T47D (cell line): ENCODE measurements at regions not wholly inside any gene's neighbourhood (a gene's known extent, or its start where the extent isn't known, plus 50 kb on each side); places are given as distances from the start of the nearest gene placed in this dataset.

Experiments used
- DNase-seq, 2 experiments: peaks; one replicate each; pipeline versions ENCODE4 v3.0.0 to v3.0.0-alpha.2; 2011 to 2012; ENCODE audit warnings: low read depth in 1 of 2, low spot score in 1 of 2
- JUND ChIP-seq: IDR thresholded peaks from 2 replicates; pipeline ENCODE4 v1.6.1; 2012; ENCODE audit warnings: low read depth
- in situ Hi-C: cut with HindIII; loops from 2 replicates; pipeline ENCODE4 v1.10.0; 2016; ENCODE audit warnings: low sequenced_read_pairs, low pct_unique_long_range_greater_than_20kb

- in situ Hi-C loops = no loop called here
- no peak for TF ChIP-seq JUND
- DNase-seq = no peak
These were observed 458.5 kb downstream of the MAT2B start for GRCh38 chr5:163963881-163964280.

- no peak for DNase-seq
- no peak for TF ChIP-seq JUND
- in situ Hi-C loops = no loop called here
These were observed 459.3 kb downstream of the MAT2B start for GRCh38 chr5:163964671-163965070.

- no peak for TF ChIP-seq JUND
- in situ Hi-C loops = no loop called here
These were observed 461.8 kb downstream of the MAT2B start for GRCh38 chr5:163967268-163967667.

DNA sequence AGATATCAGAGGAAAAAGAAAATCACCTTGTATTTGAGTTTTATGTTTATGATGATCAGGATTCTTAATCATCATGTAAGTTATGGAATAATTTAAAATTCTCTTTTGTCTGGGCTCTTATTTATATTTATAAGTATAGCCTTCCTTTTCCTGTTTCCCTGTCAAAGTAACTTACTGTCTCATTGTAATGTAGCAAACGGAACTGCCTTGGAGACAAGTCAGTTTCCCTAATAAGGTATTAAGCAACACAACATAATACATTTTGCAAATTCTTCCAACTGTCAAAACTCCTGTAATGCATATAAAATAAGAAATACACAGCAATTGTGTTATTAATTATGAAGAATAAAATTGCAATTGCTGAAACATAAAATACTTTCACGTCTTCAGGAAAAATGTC, 463.2 kb downstream of the MAT2B start:
- no peak for DNase-seq
- in situ Hi-C loops = no loop called here
- no peak for TF ChIP-seq JUND

More at GRCh38 chr5:163967268-163967667, 461.8 kb downstream of the MAT2B start:
- DNase-seq = no peak

GRCh38 chr5:163976696-163977095, 471.3 kb downstream of the MAT2B start:
- no peak for DNase-seq
- in situ Hi-C loops = no loop called here
- TF ChIP-seq JUND = no peak

- no peak for TF ChIP-seq JUND
- peak in 1 of 2 experiments; percentile 51 for DNase-seq
- in situ Hi-C loops = no loop called here
These were observed 473.5 kb downstream of the MAT2B start for GRCh38 chr5:163978897-163979296.

- in situ Hi-C loops = no loop called here
- no peak for DNase-seq
- TF ChIP-seq JUND = no peak
These were observed 483.1 kb downstream of the MAT2B start for GRCh38 chr5:163988566-163988965.

DNA sequence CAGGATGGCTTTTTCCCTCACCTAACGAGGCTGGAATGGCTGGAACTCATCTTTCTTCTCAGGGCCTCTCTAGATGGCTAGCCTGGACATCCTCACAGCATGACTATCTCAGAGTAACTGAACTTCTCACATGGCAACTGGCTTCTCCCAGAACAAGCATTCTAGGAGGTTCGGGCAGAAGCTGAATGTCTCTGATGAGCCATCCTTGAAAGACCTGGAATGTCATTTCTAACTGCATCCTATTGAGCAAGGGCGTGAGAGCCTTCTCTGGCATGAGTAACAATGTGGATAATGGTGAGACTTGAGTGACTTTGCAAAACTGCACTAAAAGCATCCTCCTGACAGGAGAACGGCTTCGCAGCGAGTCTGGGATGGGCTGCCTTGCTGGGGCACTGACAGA, 487.7 kb downstream of the MAT2B start:
- no peak for TF ChIP-seq JUND
- no peak for DNase-seq
- in situ Hi-C loops = no loop called here

DNA sequence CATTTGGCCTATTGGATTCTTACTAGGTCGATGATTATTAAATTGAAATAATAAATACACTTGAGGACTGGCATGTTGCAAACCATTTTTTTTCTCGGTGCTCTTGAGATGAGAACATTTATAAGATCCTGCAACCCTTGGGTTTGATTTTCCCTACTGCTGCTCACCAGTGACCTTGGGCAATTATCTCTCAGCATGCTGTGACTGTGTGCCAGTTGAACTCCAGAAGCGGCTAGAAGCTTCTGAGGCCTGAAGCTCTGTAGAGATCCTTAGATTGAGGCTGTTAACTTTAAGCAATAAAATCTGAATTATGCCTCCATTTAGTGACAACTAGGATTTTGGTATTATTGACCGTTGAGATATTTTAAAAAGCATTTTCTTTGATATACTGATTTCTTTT, 489.8 kb downstream of the MAT2B start:
- TF ChIP-seq JUND = no peak
- no peak for DNase-seq
- in situ Hi-C loops = no loop called here

DNA sequence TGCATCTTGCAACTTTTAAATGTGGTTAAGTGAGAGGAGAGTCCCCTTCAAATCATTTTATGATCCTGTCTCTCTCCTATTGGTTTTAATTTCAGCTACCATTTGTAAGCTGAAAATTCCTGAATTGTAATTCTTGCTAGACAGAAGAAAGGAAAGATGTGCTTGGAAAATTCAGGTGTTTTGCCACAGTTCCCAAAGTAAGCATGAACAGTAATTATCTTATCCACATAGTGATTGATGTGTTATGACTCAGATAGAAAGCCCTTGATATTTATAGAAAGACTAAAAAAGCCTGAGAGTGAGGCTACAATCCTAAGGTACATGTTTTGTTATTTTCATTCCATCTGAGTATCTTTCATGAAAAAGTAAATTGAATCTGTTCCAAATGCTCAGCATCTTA, 492.5 kb downstream of the MAT2B start:
- TF ChIP-seq JUND = no peak
- no peak for DNase-seq
- in situ Hi-C loops = no loop called here

DNA sequence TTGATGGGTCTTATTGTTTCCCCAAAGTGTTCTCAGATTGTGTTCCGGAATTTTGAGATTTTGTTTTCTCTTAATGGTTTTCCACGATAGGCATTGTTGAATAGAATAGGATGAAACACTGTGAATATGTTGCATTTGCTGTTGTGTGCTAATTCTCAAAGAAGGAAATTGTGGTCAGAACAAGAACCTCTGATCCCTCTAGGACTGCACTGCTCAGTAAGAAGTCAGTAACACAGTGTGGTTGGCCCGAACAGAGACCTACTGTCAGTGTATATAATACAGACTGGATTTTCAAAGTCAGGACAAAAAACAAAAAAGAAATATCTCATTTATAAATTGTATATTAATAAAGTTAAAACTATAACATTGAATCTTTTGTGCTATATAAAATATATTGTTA, 494.8 kb downstream of the MAT2B start:
- DNase-seq = no peak
- TF ChIP-seq JUND = no peak
- in situ Hi-C loops = no loop called here

- in situ Hi-C loops = no loop called here
- no peak for TF ChIP-seq JUND
- DNase-seq = no peak
These were observed 495.4 kb downstream of the MAT2B start for GRCh38 chr5:164000819-164001218.

- DNase-seq = peak in 1 of 2 experiments; percentile 32
- in situ Hi-C loops = no loop called here
- no peak for TF ChIP-seq JUND
These were observed 496.8 kb downstream of the MAT2B start for GRCh38 chr5:164002214-164002613.

DNA sequence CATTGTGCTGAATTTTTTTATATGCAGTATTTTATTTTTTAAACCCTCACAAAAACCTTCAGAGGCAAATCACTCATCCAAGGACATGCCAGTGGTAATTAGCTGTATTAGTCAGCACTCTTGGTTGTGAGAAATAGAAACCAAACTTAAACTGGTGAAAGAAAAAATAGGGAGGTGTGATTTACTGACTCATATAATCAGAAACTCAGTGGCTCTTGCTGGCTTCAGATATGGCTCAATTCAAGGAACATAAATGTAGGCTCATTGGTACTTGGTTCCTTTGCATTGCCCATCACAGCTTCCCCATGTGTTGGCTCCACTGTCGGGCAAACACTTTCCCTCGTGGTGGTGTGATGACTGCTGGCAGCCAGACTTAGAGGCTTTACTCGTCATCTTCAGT, 497.2 kb downstream of the MAT2B start:
- no peak for DNase-seq
- in situ Hi-C loops = no loop called here
- TF ChIP-seq JUND = no peak
